MM.1S (cell line): ENCODE measurements at regions not wholly inside any gene's neighbourhood (a gene's known extent, or its start where the extent isn't known, plus 50 kb on each side); places are given as distances from the start of the nearest gene placed in this dataset.

Source experiments
- EZH2 ChIP-seq: fragments of 300-600 bp; sonication (generic); optimal IDR thresholded peaks from 2 replicates; pipeline ENCODE3; 2017; ENCODE audit warnings: low read depth, mild to moderate bottlenecking, antibody characterized with exemption, low read length, mixed read lengths
- TF ChIP-seq, protein P1 (sequence below): fragments of 300-600 bp; sonication (generic); IDR thresholded peaks from 2 replicates; pipeline ENCODE4 v1.5.1; 2016; ENCODE audit warnings: antibody characterized with exemption, low read length, mixed read lengths

DNA sequence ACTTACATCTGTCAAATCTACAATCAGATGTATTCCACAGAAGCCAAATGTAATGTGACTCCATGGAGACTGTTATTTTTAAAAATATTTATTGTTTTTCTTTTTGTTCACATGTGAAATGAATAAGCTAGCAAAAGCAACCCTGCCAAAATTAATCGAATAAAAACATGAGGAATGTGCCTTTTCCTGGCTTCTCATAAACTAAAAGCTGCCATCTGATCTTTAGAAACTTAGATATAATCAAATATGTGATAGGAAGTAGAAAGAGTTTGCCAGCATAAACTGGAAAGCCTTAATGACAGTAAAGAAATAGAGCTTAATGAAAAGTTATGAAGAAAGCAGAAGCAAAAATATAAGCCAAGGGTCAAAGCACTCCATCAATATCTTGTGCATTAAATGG is 1724.7 kb upstream of the WWC1 start:
- no peak for TF ChIP-seq EZH2
- TF ChIP-seq, protein P1, sequence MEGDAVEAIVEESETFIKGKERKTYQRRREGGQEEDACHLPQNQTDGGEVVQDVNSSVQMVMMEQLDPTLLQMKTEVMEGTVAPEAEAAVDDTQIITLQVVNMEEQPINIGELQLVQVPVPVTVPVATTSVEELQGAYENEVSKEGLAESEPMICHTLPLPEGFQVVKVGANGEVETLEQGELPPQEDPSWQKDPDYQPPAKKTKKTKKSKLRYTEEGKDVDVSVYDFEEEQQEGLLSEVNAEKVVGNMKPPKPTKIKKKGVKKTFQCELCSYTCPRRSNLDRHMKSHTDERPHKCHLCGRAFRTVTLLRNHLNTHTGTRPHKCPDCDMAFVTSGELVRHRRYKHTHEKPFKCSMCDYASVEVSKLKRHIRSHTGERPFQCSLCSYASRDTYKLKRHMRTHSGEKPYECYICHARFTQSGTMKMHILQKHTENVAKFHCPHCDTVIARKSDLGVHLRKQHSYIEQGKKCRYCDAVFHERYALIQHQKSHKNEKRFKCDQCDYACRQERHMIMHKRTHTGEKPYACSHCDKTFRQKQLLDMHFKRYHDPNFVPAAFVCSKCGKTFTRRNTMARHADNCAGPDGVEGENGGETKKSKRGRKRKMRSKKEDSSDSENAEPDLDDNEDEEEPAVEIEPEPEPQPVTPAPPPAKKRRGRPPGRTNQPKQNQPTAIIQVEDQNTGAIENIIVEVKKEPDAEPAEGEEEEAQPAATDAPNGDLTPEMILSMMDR: no peak
